Neural cell (in vitro differentiated cells): ENCODE measurements at regions not wholly inside any gene's neighbourhood (a gene's known extent, or its start where the extent isn't known, plus 50 kb on each side); places are given as distances from the start of the nearest gene placed in this dataset.

Source experiments
- H2AFZ ChIP-seq: fragments of 200-600, 300-800 bp; sonication (generic), shearing (Covaris generic); 2 replicates; pipeline ENCODE4 v1.6.0; 2014; ENCODE audit warnings: low read depth, mild to moderate bottlenecking, antibody characterized with exemption, low read length, moderate library complexity
- H3F3A ChIP-seq: fragments of 200-600 bp; shearing (Covaris generic); 2 replicates; pipeline ENCODE4 v1.6.1; 2016; ENCODE audit warnings: mild to moderate bottlenecking, moderate library complexity, mixed read lengths, antibody characterized with exemption, low read length; ENCODE audit not compliant: insufficient read depth, poor library complexity, severe bottlenecking
- H3K27ac ChIP-seq: fragments of 200-600, 300-800 bp; sonication (generic), shearing (Covaris generic); 2 replicates; pipeline ENCODE4 v1.5.1; 2014; ENCODE audit warnings: mild to moderate bottlenecking, low read length, moderate library complexity
- H3K27me3 ChIP-seq: fragments of 300-800, 200-600 bp; sonication (generic), shearing (Covaris generic); 2 replicates; pipeline ENCODE4 v1.6.0; 2014; ENCODE audit warnings: mild to moderate bottlenecking, low read depth, low read length, moderate library complexity; ENCODE audit not compliant: insufficient read depth
- H3K36me3 ChIP-seq: fragments of 300-800, 200-600 bp; sonication (generic), shearing (Covaris generic); 2 replicates; pipeline ENCODE4 v1.5.1; 2014; ENCODE audit warnings: mild to moderate bottlenecking, antibody characterized with exemption, low read length, moderate library complexity; ENCODE audit not compliant: insufficient read depth
- H3K4me2 ChIP-seq: fragments of 300-800, 200-600 bp; sonication (generic), shearing (Covaris generic); 2 replicates; pipeline ENCODE4 v1.6.0; 2014; ENCODE audit warnings: mild to moderate bottlenecking, low read length
- H3K4me3 ChIP-seq: fragments of 300-800, 200-600 bp; sonication (generic), shearing (Covaris generic); 2 replicates; pipeline ENCODE4 v1.5.1; 2014; ENCODE audit warnings: mild to moderate bottlenecking, low read length, moderate library complexity
- H3K79me2 ChIP-seq: fragments of 200-600 bp; shearing (Covaris generic); replicated peaks from 2 replicates; pipeline ENCODE4 v1.6.0; 2014; ENCODE audit warnings: mild to moderate bottlenecking, low read length, moderate library complexity; ENCODE audit not compliant: insufficient read depth
- H3K9ac ChIP-seq: fragments of 300-800, 200-600 bp; sonication (generic), shearing (Covaris generic); 2 replicates; pipeline ENCODE4 v1.6.1; 2016; ENCODE audit warnings: mild to moderate bottlenecking, low read length, mixed read lengths
- H3K9me2 ChIP-seq: fragments of 200-600 bp; shearing (Covaris generic); 2 replicates; pipeline ENCODE4 v1.6.1; 2016; ENCODE audit warnings: mild to moderate bottlenecking, low read length, mixed read lengths; ENCODE audit not compliant: insufficient read depth
- H3K9me3 ChIP-seq: fragments of 200-600, 300-800 bp; sonication (generic), shearing (Covaris generic); 2 replicates; pipeline ENCODE4 v1.6.1; 2016; ENCODE audit warnings: mild to moderate bottlenecking, mixed run types, low read length, moderate library complexity, mixed read lengths
- H4K20me1 ChIP-seq: fragments of 200-600 bp; shearing (Covaris generic); 2 replicates; pipeline ENCODE4 v1.6.1; 2016; ENCODE audit warnings: mild to moderate bottlenecking, mixed run types; ENCODE audit not compliant: insufficient read depth
- CTCF ChIP-seq: fragments of 450-650 bp; IDR thresholded peaks from 2 replicates; pipeline ENCODE4 v1.5.1; 2014; ENCODE audit warnings: antibody characterized with exemption, mild to moderate bottlenecking, moderate library complexity; ENCODE audit not compliant: poor library complexity, severe bottlenecking
- EP300 ChIP-seq: fragments of 450-650 bp; conservative IDR thresholded peaks from 2 replicates; pipeline ENCODE4 v1.6.1; 2014; ENCODE audit warnings: antibody characterized with exemption, mild to moderate bottlenecking, moderate library complexity; ENCODE audit not compliant: poor library complexity, severe bottlenecking
- EZH2 ChIP-seq: fragments of 200-600, 300-800 bp; shearing (Covaris generic), sonication (generic); IDR thresholded peaks from 2 replicates; pipeline ENCODE4 v1.6.1; 2014; ENCODE audit warnings: antibody characterized with exemption, low read length, borderline replicate concordance, mild to moderate bottlenecking; ENCODE audit not compliant: insufficient read depth, poor library complexity, severe bottlenecking
- MXI1 ChIP-seq: fragments of 450-650 bp; conservative IDR thresholded peaks from 2 replicates; pipeline ENCODE4 v1.6.1; 2014; ENCODE audit warnings: antibody characterized with exemption, mild to moderate bottlenecking; ENCODE audit not compliant: poor library complexity, severe bottlenecking
- POLR2AphosphoS5 ChIP-seq: IDR thresholded peaks from 2 replicates; pipeline ENCODE4 v1.6.1; 2012
- RAD21 ChIP-seq: fragments of 450-650 bp; conservative IDR thresholded peaks from 2 replicates; pipeline ENCODE4 v1.6.1; 2014; ENCODE audit warnings: antibody characterized with exemption, mild to moderate bottlenecking, moderate library complexity
- SMC3 ChIP-seq: fragments of 450-650 bp; conservative IDR thresholded peaks from 2 replicates; pipeline ENCODE4 v1.6.1; 2014; ENCODE audit warnings: antibody characterized with exemption, mild to moderate bottlenecking, moderate library complexity; ENCODE audit not compliant: poor library complexity
- TAF1 ChIP-seq: IDR thresholded peaks from 2 replicates; pipeline ENCODE4 v1.6.1; 2012; ENCODE audit warnings: low read depth
- TF ChIP-seq, protein P1 (sequence below): IDR thresholded peaks from 2 replicates; pipeline ENCODE4 v1.6.1; 2012; ENCODE audit warnings: borderline replicate concordance

DNA sequence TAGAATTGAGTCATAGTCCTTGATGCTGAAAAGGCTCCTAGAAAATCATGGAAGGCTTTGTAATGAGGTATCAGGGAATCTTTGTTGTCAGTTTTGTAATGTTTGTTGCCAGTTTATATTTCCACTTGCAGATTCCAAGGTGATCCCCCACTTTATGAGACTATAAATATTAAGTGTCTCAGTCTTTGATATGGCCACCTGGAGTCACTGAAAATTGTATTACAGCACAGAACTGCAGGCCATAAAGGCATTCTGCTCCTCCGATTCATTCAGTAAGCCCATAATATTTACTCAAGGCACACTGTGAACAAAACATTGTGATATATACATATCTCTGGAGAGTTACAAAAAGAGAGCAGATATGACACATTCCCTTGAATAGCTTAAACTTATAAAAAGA is 457.8 kb upstream of the ZNF385D start:
- TF ChIP-seq SMC3: no peak
- TF ChIP-seq POLR2AphosphoS5: no peak
- no peak for TF ChIP-seq RAD21
- no peak for TF ChIP-seq EZH2
- TF ChIP-seq EP300: no peak
- no peak for TF ChIP-seq CTCF
- no peak for TF ChIP-seq MXI1
- TF ChIP-seq, protein P1, sequence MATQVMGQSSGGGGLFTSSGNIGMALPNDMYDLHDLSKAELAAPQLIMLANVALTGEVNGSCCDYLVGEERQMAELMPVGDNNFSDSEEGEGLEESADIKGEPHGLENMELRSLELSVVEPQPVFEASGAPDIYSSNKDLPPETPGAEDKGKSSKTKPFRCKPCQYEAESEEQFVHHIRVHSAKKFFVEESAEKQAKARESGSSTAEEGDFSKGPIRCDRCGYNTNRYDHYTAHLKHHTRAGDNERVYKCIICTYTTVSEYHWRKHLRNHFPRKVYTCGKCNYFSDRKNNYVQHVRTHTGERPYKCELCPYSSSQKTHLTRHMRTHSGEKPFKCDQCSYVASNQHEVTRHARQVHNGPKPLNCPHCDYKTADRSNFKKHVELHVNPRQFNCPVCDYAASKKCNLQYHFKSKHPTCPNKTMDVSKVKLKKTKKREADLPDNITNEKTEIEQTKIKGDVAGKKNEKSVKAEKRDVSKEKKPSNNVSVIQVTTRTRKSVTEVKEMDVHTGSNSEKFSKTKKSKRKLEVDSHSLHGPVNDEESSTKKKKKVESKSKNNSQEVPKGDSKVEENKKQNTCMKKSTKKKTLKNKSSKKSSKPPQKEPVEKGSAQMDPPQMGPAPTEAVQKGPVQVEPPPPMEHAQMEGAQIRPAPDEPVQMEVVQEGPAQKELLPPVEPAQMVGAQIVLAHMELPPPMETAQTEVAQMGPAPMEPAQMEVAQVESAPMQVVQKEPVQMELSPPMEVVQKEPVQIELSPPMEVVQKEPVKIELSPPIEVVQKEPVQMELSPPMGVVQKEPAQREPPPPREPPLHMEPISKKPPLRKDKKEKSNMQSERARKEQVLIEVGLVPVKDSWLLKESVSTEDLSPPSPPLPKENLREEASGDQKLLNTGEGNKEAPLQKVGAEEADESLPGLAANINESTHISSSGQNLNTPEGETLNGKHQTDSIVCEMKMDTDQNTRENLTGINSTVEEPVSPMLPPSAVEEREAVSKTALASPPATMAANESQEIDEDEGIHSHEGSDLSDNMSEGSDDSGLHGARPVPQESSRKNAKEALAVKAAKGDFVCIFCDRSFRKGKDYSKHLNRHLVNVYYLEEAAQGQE: no peak
- TF ChIP-seq TAF1: no peak
- no peaks in the 10 kb centered on the region for H3K9me2 ChIP-seq
- H4K20me1 ChIP-seq: no peaks in the 10 kb centered on the region
- no peak overlapping the region for H3K4me2 ChIP-seq
- H3F3A ChIP-seq: no peaks in the 10 kb centered on the region
- H3K27me3 ChIP-seq: no peaks in the 10 kb centered on the region
- H3K9me3 ChIP-seq: no peaks in the 10 kb centered on the region
- no peaks in the 10 kb centered on the region for H3K79me2 ChIP-seq
- no peaks in the 10 kb centered on the region for H3K36me3 ChIP-seq
- H3K4me3 ChIP-seq: no peak overlapping the region
- H3K9ac ChIP-seq: no peak overlapping the region
- no peak overlapping the region for H2AFZ ChIP-seq
- H3K27ac ChIP-seq: no peak overlapping the region

DNA sequence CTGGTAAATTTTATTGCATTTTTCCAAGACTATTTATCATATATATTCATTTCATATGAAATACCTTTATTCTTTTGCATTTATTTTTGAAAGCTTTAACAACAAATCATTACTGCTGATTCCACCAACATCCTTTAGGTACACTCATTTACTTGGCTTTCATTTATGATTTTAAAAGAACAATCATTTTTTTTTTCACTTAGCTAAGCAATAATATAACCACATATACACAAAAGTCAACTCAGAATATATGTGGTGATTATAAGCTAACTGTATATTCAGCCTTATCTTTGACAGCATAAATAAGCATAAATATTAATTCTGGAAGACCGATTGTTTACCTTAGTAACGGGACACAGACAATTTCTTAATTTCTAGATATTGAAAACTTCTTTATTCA is 458.6 kb upstream of the ZNF385D start:
- TF ChIP-seq TAF1: no peak
- TF ChIP-seq POLR2AphosphoS5: no peak
- TF ChIP-seq SMC3: no peak
- TF ChIP-seq, protein P1: no peak
- no peak for TF ChIP-seq RAD21
- TF ChIP-seq CTCF: no peak
- no peak for TF ChIP-seq MXI1
- TF ChIP-seq EP300: no peak
- TF ChIP-seq EZH2: no peak
- Histone ChIP-seq H4K20me1 (no peaks in the 10 kb centered on the region), H3K79me2 (no peaks in the 10 kb centered on the region), H3F3A (no peaks in the 10 kb centered on the region), H3K9ac (no peak overlapping the region), H2AFZ (no peak overlapping the region), H3K4me2 (no peak overlapping the region), H3K27me3 (no peaks in the 10 kb centered on the region), H3K4me3 (no peak overlapping the region), H3K27ac (no peak overlapping the region), H3K36me3 (no peaks in the 10 kb centered on the region), H3K9me2 (no peaks in the 10 kb centered on the region), H3K9me3 (no peaks in the 10 kb centered on the region)
